ENCODE measurements at regions not wholly inside any gene's neighbourhood (a gene's known extent, or its start where the extent isn't known, plus 50 kb on each side); places are given as distances from the start of the nearest gene placed in this dataset.

- TF ChIP-seq CTCF (conservative IDR thresholded peaks at IDR 0.05 in 1 of 2, IDR thresholded peaks at IDR 0.05 in 1 of 2; ENCODE audit: low read depth in 1 of 2, low read length in 2 of 2) = no peak
- TF ChIP-seq EZH2 (IDR thresholded peaks at IDR 0.05; ENCODE audit: low read length, missing control alignments) = no peak
Observed at GRCh38 chr11:116138280-116138679, 634.1 kb upstream of the CADM1 start.
